NB4 (cell line): ENCODE measurements at regions not wholly inside any gene's neighbourhood (a gene's known extent, or its start where the extent isn't known, plus 50 kb on each side); places are given as distances from the start of the nearest gene placed in this dataset.
A peak's percentile ranks its signal among the peaks of the same experiment; 100 is the strongest.

ENCODE experiments used
- DNase-seq: peaks from one replicate; pipeline ENCODE4 v3.0.0; 2010; ENCODE audit warnings: low read depth
- H3K4me3 ChIP-seq: one replicate; pipeline ENCODE4 v1.5.1; 2011; ENCODE audit warnings: mild to moderate bottlenecking, low read depth, low read length, moderate library complexity
- MYC ChIP-seq: IDR thresholded peaks from 2 replicates; pipeline ENCODE4 v1.6.1; 2011; ENCODE audit warnings: low read depth, low read length
- POLR2A ChIP-seq: IDR thresholded peaks from 2 replicates; pipeline ENCODE4 v1.6.1; 2011; ENCODE audit warnings: mild to moderate bottlenecking; ENCODE audit not compliant: insufficient read length; ENCODE audit errors: extremely low read depth
- TF ChIP-seq, protein P1 (sequence below): IDR thresholded peaks from one replicate; pipeline ENCODE4 v1.5.1; 2012; ENCODE audit warnings: low read depth, low read length
- TF ChIP-seq, protein P2 (sequence below): IDR thresholded peaks from 2 replicates; pipeline ENCODE4 v1.6.1; 2011; ENCODE audit warnings: low read depth, low read length

DNA sequence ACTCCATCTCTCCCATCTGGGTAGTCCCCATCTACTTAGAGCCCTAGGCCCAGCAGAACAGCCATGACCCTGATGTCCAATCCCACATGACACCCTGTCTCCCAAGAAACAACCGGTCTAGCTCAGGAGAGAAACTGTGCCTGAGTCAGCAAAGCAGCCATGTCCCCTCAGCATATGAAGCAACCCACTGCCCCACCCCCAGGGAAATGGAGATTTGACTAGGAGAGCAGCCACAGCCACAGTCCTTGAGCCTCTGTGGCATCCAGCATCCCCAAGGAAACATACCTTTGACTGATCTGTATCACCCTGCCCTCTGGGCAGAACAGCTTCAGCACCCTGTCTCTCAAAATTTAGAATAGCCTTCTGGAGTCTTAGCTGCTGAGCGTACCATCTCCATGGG is 641.9 kb upstream of the FBXO33 start:
- TF ChIP-seq POLR2A (no peak), MYC (no peak)
- TF ChIP-seq, protein P1, sequence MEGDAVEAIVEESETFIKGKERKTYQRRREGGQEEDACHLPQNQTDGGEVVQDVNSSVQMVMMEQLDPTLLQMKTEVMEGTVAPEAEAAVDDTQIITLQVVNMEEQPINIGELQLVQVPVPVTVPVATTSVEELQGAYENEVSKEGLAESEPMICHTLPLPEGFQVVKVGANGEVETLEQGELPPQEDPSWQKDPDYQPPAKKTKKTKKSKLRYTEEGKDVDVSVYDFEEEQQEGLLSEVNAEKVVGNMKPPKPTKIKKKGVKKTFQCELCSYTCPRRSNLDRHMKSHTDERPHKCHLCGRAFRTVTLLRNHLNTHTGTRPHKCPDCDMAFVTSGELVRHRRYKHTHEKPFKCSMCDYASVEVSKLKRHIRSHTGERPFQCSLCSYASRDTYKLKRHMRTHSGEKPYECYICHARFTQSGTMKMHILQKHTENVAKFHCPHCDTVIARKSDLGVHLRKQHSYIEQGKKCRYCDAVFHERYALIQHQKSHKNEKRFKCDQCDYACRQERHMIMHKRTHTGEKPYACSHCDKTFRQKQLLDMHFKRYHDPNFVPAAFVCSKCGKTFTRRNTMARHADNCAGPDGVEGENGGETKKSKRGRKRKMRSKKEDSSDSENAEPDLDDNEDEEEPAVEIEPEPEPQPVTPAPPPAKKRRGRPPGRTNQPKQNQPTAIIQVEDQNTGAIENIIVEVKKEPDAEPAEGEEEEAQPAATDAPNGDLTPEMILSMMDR: no peak
- TF ChIP-seq, protein P2, sequence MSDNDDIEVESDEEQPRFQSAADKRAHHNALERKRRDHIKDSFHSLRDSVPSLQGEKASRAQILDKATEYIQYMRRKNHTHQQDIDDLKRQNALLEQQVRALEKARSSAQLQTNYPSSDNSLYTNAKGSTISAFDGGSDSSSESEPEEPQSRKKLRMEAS: no peak
- H3K4me3 ChIP-seq: no peak overlapping the region
- DNase-seq: no peak

DNA sequence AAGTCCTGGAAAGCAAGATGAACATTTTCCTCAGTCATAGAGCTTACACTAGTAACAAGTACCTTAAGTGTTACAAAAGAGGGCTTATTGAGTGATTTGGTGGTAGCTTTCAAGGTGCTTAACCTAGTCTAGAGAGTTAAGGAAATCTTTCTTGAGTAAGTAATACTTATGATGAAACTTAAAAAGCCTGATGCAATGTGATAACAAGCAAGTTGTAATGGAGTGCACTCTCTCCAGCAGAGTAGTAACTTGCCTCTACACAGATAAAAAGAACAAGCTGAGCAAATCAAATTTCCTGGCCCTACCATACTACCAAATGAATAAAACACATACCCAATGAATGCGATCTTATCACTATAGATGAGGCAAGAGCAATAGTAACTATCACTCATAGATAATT is 639.9 kb upstream of the FBXO33 start:
- no peak for TF ChIP-seq MYC
- TF ChIP-seq POLR2A: no peak
- TF ChIP-seq, protein P2: no peak
- TF ChIP-seq, protein P1: no peak
- no peak for DNase-seq
- no peak overlapping the region for H3K4me3 ChIP-seq

DNA sequence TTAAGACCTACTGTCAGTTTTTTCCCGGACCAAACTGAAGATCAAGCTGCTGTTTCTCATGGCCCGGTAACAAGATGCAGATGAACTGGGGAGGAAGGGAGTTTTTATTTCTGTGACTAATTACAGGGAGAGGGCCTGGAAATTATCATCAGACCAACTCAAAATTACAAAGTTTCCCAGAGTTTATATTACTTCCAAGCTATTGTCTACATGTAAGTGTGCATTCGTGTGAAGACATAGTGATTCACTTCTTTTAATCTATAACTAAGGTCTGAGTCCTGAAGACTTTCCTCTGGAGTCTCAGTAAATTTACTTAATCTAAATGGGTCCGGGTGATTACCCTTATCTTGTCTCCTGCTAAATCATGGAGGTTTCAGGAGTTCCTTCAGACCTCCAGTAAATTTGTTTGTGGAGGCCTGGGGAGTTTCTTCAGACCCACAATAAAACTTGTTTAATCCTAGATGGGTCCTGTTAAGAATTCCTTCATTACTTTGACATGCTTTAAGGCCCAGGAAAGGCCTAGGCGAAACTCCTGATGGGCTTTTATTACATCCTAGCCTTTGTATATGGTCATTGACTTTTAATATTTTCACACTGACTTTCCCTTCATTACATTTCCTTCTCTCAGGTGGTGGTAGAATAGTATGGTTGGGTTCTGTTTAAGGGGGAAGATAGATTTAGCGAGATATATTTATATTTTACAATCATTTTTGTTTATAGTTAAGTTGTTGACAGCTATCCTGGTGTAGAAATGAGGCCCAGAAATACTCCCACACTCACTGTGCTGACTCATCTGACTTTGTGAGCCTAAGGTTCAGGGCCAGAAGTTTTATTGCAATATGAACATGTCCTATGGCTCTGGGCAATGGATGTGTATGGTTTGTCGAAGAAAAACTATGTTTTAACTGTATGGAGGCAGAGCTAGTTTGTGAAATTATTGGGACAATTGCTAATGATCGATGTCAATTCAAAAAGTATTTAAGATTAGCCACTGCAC is 627.0 kb upstream of the FBXO33 start:
- DNase-seq: peak; percentile 2
- TF ChIP-seq POLR2A (no peak), MYC (no peak)
- TF ChIP-seq, protein P1: no peak
- TF ChIP-seq, protein P2: no peak
- no peak overlapping the region for H3K4me3 ChIP-seq

DNA sequence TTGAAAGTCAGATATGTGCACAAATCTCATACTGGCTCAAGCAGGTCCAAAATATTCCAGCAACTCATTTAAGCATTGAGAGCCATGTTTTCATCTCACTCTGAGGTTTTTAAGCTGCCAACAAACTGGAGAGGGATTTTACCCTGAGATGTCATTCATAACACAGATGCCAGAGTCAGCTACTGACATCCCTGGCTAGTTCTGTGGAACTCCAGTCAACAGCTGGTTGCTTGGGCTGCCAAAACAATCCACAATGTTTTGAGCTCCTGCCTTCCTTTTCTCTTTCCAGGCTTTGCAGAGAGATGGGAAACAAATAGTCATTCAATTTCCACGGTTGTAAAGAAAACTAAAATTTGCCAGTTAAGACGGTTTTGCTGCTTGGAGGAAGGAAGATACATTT is 621.2 kb upstream of the FBXO33 start:
- TF ChIP-seq, protein P2: no peak
- TF ChIP-seq POLR2A: no peak
- no peak for TF ChIP-seq MYC
- TF ChIP-seq, protein P1: no peak
- H3K4me3 ChIP-seq: no peak overlapping the region
- DNase-seq: no peak

DNA sequence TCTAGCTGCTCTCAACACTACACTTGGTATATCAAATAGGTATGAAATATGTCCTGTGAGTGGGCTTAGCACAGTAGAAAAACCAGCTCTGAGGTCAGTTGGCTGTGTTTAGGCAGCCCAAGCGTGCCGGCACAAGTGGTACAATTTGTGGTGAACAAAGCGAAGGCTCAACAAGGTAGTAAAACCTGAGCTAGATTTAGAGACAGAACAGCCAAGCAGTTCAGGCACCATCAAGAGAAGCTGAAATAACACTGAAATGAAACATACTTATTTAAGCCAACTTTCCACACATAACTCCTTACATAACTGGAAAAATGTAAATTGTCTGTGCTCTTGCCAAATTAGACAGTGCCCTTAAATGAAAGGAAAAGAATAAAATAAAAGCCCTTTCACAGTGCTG is 596.8 kb upstream of the FBXO33 start:
- DNase-seq: no peak
- TF ChIP-seq, protein P1: no peak
- no peak for TF ChIP-seq POLR2A
- TF ChIP-seq, protein P2: no peak
- TF ChIP-seq MYC: no peak
- H3K4me3 ChIP-seq: no peak overlapping the region
